OCI-LY1 (cell line): ENCODE measurements at regions not wholly inside any gene's neighbourhood (a gene's known extent, or its start where the extent isn't known, plus 50 kb on each side); places are given as distances from the start of the nearest gene placed in this dataset.

Experiments used
- EZH2 ChIP-seq: fragments of 200-600 bp; sonication (generic), shearing (Covaris generic); IDR thresholded peaks from 2 replicates; pipeline ENCODE4 v1.8.0; 2017; ENCODE audit warnings: borderline replicate concordance, mixed run types, mild to moderate bottlenecking, antibody characterized with exemption, low read length, moderate library complexity, mixed read lengths
- TF ChIP-seq, protein P1 (sequence below): fragments of 200-600 bp; sonication (generic), shearing (Covaris generic); IDR thresholded peaks from 2 replicates; pipeline ENCODE4 v1.5.1; 2017; ENCODE audit warnings: mild to moderate bottlenecking, antibody characterized with exemption, low read length, moderate library complexity, mixed read lengths

DNA sequence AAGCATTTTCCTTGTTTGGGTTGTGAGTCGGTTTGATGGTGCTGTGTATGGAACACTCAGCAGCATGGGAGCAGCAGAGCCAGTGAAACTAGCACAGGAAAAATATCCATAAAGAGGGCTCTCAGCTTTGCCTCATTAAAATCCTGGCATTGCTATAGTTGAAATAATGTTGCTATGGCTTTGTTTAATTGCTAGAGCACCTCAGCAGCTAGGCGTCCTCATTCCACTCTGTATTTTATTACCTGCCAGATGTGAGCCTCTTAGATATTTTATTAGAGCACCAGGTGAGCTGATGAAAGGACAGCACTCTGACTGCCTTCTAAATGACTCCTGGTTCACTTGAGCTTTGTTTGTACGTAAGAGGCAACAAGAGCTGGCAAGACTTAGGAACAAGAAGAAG is 232.4 kb downstream of the MTX2 start:
- TF ChIP-seq, protein P1, sequence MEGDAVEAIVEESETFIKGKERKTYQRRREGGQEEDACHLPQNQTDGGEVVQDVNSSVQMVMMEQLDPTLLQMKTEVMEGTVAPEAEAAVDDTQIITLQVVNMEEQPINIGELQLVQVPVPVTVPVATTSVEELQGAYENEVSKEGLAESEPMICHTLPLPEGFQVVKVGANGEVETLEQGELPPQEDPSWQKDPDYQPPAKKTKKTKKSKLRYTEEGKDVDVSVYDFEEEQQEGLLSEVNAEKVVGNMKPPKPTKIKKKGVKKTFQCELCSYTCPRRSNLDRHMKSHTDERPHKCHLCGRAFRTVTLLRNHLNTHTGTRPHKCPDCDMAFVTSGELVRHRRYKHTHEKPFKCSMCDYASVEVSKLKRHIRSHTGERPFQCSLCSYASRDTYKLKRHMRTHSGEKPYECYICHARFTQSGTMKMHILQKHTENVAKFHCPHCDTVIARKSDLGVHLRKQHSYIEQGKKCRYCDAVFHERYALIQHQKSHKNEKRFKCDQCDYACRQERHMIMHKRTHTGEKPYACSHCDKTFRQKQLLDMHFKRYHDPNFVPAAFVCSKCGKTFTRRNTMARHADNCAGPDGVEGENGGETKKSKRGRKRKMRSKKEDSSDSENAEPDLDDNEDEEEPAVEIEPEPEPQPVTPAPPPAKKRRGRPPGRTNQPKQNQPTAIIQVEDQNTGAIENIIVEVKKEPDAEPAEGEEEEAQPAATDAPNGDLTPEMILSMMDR, result no peak
- no peak for TF ChIP-seq EZH2
